ENCODE measurements at regions not wholly inside any gene's neighbourhood (a gene's known extent, or its start where the extent isn't known, plus 50 kb on each side); places are given as distances from the start of the nearest gene placed in this dataset.

GRCh38 chr12:77584860-77585259, 245.8 kb upstream of the NAV3 start:
- Histone ChIP-seq H3K4me3 (no peak overlapping the region), H3K27ac (no peak overlapping the region)

- Histone ChIP-seq H3K27ac (no peak overlapping the region), H3K4me3 (no peak overlapping the region)
Measured at GRCh38 chr12:77578466-77579220, 252.1 kb upstream of the NAV3 start.

- H3K4me3 ChIP-seq = no peak overlapping the region
- no peak overlapping the region for H3K27ac ChIP-seq
Measured at GRCh38 chr12:77577791-77578190, 252.9 kb upstream of the NAV3 start.

GRCh38 chr12:77575376-77575919, 255.2 kb upstream of the NAV3 start:
- Histone ChIP-seq H3K4me3 (no peak overlapping the region), H3K27ac (no peak overlapping the region)

- no peak overlapping the region for H3K27ac ChIP-seq
- no peak overlapping the region for H3K4me3 ChIP-seq
Measured at GRCh38 chr12:77572371-77572770, 258.3 kb upstream of the NAV3 start.

GRCh38 chr12:77571768-77572167, 258.9 kb upstream of the NAV3 start:
- Histone ChIP-seq H3K27ac (no peak overlapping the region), H3K4me3 (no peak overlapping the region)

- H3K4me3 ChIP-seq = no peak overlapping the region
- H3K27ac ChIP-seq = no peak overlapping the region
Measured at GRCh38 chr12:77571127-77571526, 259.6 kb upstream of the NAV3 start.

GRCh38 chr12:77569876-77570275, 260.8 kb upstream of the NAV3 start:
- H3K27ac ChIP-seq = no peak overlapping the region
- no peak overlapping the region for H3K4me3 ChIP-seq

- Histone ChIP-seq H3K4me3 (no peak overlapping the region), H3K27ac (no peak overlapping the region)
Measured at GRCh38 chr12:77560714-77561113, 270.0 kb upstream of the NAV3 start.

- H3K4me3 ChIP-seq = no peak overlapping the region
- H3K27ac ChIP-seq = no peak overlapping the region
Measured at GRCh38 chr12:77559400-77560074, 271.2 kb upstream of the NAV3 start.

GRCh38 chr12:77555074-77555473, 275.6 kb upstream of the NAV3 start:
- Histone ChIP-seq H3K27ac (no peak overlapping the region), H3K4me3 (no peak overlapping the region)

GRCh38 chr12:77553976-77554619, 276.6 kb upstream of the NAV3 start:
- H3K4me3 ChIP-seq = no peak overlapping the region
- H3K27ac ChIP-seq = no peak overlapping the region

GRCh38 chr12:77549383-77550128, 281.1 kb upstream of the NAV3 start:
- Histone ChIP-seq H3K4me3 (no peak overlapping the region), H3K27ac (no peak overlapping the region)

- Histone ChIP-seq H3K27ac (no peak overlapping the region), H3K4me3 (no peak overlapping the region)
Measured at GRCh38 chr12:77548797-77549196, 281.9 kb upstream of the NAV3 start.

- H3K4me3 ChIP-seq = no peak overlapping the region
- H3K27ac ChIP-seq = no peak overlapping the region
Measured at GRCh38 chr12:77540097-77540496, 290.6 kb upstream of the NAV3 start.

- Histone ChIP-seq H3K4me3 (no peak overlapping the region), H3K27ac (no peak overlapping the region)
Measured at GRCh38 chr12:77537663-77538062, 293.0 kb upstream of the NAV3 start.

- Histone ChIP-seq H3K27ac (no peak overlapping the region), H3K4me3 (no peak overlapping the region)
Measured at GRCh38 chr12:77535734-77536133, 295.0 kb upstream of the NAV3 start.

- Histone ChIP-seq H3K4me3 (no peak overlapping the region), H3K27ac (no peak overlapping the region)
Measured at GRCh38 chr12:77531912-77532311, 298.8 kb upstream of the NAV3 start.

GRCh38 chr12:77522247-77522646, 308.4 kb upstream of the NAV3 start:
- Histone ChIP-seq H3K4me3 (no peak overlapping the region), H3K27ac (no peak overlapping the region)

- H3K27ac ChIP-seq = no peak overlapping the region
- H3K4me3 ChIP-seq = no peak overlapping the region
Measured at GRCh38 chr12:77521508-77522115, 309.1 kb upstream of the NAV3 start.

All from skin epidermis (tissue), 12 donors.